IMR-90 (cell line): ENCODE measurements at regions not wholly inside any gene's neighbourhood (a gene's known extent, or its start where the extent isn't known, plus 50 kb on each side); places are given as distances from the start of the nearest gene placed in this dataset.

Experiments used
- ATAC-seq: fragments of 200-7000 bp; cut with Tn5 transposase; 2 replicates; pipeline ENCODE4 v1.9.1; 2020; ENCODE audit warnings: low read depth, mild to moderate bottlenecking, moderate library complexity
- BruUV-seq: library from RNA; stranded (reverse); fragments of 400-500 nt; replicated peaks from 2 replicates; lab custom pipeline; 2021; lab: Mats Ljungman, UMichigan
- CTCF ChIA-PET: fragments of 300-600 bp; formaldehyde crosslinking; extraction: SDS; loops from one replicate; lab custom pipeline; 2021; ENCODE audit warnings: antibody characterized with exemption; lab: Yijun Ruan, JAX
- POLR2A ChIA-PET: fragments of 300-600 bp; sonication (Branson Sonifier 250); formaldehyde crosslinking; loops from one replicate; lab custom pipeline; 2022; ENCODE audit warnings: antibody characterized with exemption; ENCODE audit not compliant: unreplicated experiment; lab: Charles Lee
- DNase-seq: peaks from one replicate; pipeline ENCODE4 v3.0.0; 2013
- H2AFZ ChIP-seq: replicated peaks from 2 replicates; pipeline ENCODE3; 2013; ENCODE audit warnings: low read length, mild to moderate bottlenecking; ENCODE audit not compliant: poor library complexity
- H2AK5ac ChIP-seq: 2 replicates; pipeline ENCODE4 v1.6.1; 2013; ENCODE audit warnings: low read depth, low read length, inconsistent platforms
- H2AK9ac ChIP-seq: replicated peaks from 2 replicates; pipeline ENCODE3; 2013; ENCODE audit warnings: mild to moderate bottlenecking, low read depth, low read length, moderate library complexity; ENCODE audit not compliant: poor library complexity
- H2BK120ac ChIP-seq: 2 replicates; pipeline ENCODE4 v1.6.1; 2013; ENCODE audit warnings: low read depth, low read length, inconsistent platforms
- H2BK15ac ChIP-seq: 3 replicates; pipeline ENCODE4 v1.6.1; 2013; ENCODE audit warnings: low read depth, low read length, inconsistent platforms
- H2BK20ac ChIP-seq: 2 replicates; pipeline ENCODE4 v1.6.1; 2013; ENCODE audit warnings: low read depth, mild to moderate bottlenecking, inconsistent platforms, low read length, moderate library complexity
- H2BK5ac ChIP-seq: 2 replicates; pipeline ENCODE4 v1.6.1; 2013; ENCODE audit warnings: mild to moderate bottlenecking, low read depth, low read length, inconsistent platforms; ENCODE audit not compliant: poor library complexity, severe bottlenecking
- H3K14ac ChIP-seq: replicated peaks from 2 replicates; pipeline ENCODE4 v1.6.1; 2013; ENCODE audit warnings: low read depth, low read length, inconsistent platforms
- H3K18ac ChIP-seq: 2 replicates; pipeline ENCODE4 v1.6.1; 2013; ENCODE audit warnings: low read depth, low read length, control low read depth
- H3K23ac ChIP-seq: 2 replicates; pipeline ENCODE4 v1.6.1; 2013; ENCODE audit warnings: low read depth, low read length, inconsistent platforms
- H3K27ac ChIP-seq: 2 replicates; pipeline ENCODE4 v1.5.1; 2013; ENCODE audit warnings: mild to moderate bottlenecking, control low read depth, low read length; ENCODE audit not compliant: insufficient read depth
- H3K27me3 ChIP-seq: 2 replicates; pipeline ENCODE4 v1.6.1; 2013; ENCODE audit warnings: low read length; ENCODE audit not compliant: control insufficient read depth, insufficient read depth
- H3K36me3 ChIP-seq: 2 replicates; pipeline ENCODE4 v1.6.1; 2013; ENCODE audit warnings: low read length, mixed read lengths; ENCODE audit not compliant: control insufficient read depth, insufficient read depth
- H3K4ac ChIP-seq: 2 replicates; pipeline ENCODE4 v1.6.1; 2013; ENCODE audit warnings: low read depth, low read length, inconsistent platforms
- H3K4me1 ChIP-seq: 2 replicates; pipeline ENCODE4 v1.6.1; 2013; ENCODE audit warnings: low read length, mixed read lengths; ENCODE audit not compliant: control insufficient read depth, insufficient read depth
- H3K4me2 ChIP-seq: 2 replicates; pipeline ENCODE4 v1.6.1; 2013; ENCODE audit warnings: low read depth, mild to moderate bottlenecking, control low read depth, low read length, moderate library complexity
- H3K4me3 ChIP-seq: 2 replicates; pipeline ENCODE4 v1.5.1; 2013; ENCODE audit warnings: low read depth, mild to moderate bottlenecking, control low read depth, low read length, moderate library complexity; ENCODE audit not compliant: insufficient read depth
- H3K56ac ChIP-seq: 2 replicates; pipeline ENCODE4 v1.6.1; 2013; ENCODE audit warnings: low read length, inconsistent platforms; ENCODE audit not compliant: insufficient read depth; ENCODE audit errors: extremely low read depth
- H3K79me1 ChIP-seq, 2 experiments: 2 replicates each; pipeline ENCODE4 v1.6.1; 2013; ENCODE audit warnings: low read length in 2 of 2, inconsistent platforms in 1 of 2, low read depth in 1 of 2
- H3K9ac ChIP-seq: 2 replicates; pipeline ENCODE4 v1.6.1; 2013; ENCODE audit warnings: low read depth, low read length, control low read depth
- H3K9me1 ChIP-seq: 2 replicates; pipeline ENCODE4 v1.6.1; 2013; ENCODE audit warnings: low read length, inconsistent platforms; ENCODE audit not compliant: insufficient read depth
- H3K9me3 ChIP-seq: 2 replicates; pipeline ENCODE4 v1.6.1; 2013; ENCODE audit warnings: low read length; ENCODE audit not compliant: control insufficient read depth, insufficient read depth
- H4K20me1 ChIP-seq: 2 replicates; pipeline ENCODE4 v1.6.1; 2013; ENCODE audit warnings: low read length, inconsistent platforms; ENCODE audit not compliant: insufficient read depth
- H4K5ac ChIP-seq: 2 replicates; pipeline ENCODE4 v1.6.1; 2013; ENCODE audit warnings: mild to moderate bottlenecking, low read depth, low read length, control low read depth
- H4K8ac ChIP-seq, 2 experiments: 2 replicates each; pipeline ENCODE4 v1.6.1; 2013; ENCODE audit warnings: low read depth in 2 of 2, low read length in 2 of 2, control low read depth in 1 of 2, inconsistent platforms in 1 of 2
- H4K91ac ChIP-seq: 2 replicates; pipeline ENCODE4 v1.6.1; 2013; ENCODE audit warnings: low read depth, low read length, inconsistent platforms; ENCODE audit not compliant: insufficient read depth
- BHLHE40 ChIP-seq: fragments of 150-350 bp; IDR thresholded peaks from 2 replicates; pipeline ENCODE4 v1.6.1; 2016; ENCODE audit warnings: mild to moderate bottlenecking, low read depth, low read length
- CEBPB ChIP-seq: IDR thresholded peaks from 2 replicates; pipeline ENCODE4 v1.6.1; 2012; ENCODE audit warnings: low read depth, low read length, improper control_type of control experiment
- CHD1 ChIP-seq: IDR thresholded peaks from 2 replicates; pipeline ENCODE4 v1.6.1; 2012; ENCODE audit warnings: low read depth, low read length, improper control_type of control experiment
- CTCF ChIP-seq: conservative IDR thresholded peaks from 2 replicates; pipeline ENCODE4 v1.5.1; 2012; ENCODE audit warnings: mild to moderate bottlenecking, low read depth, low read length, improper control_type of control experiment
- ELK1 ChIP-seq: fragments of 150-350 bp; IDR thresholded peaks from 2 replicates; pipeline ENCODE4 v1.6.1; 2016; ENCODE audit warnings: low read depth, mild to moderate bottlenecking, low read length, moderate library complexity, borderline replicate concordance
- FOS ChIP-seq: fragments of 150-350 bp; IDR thresholded peaks from 2 replicates; pipeline ENCODE4 v1.6.1; 2016; ENCODE audit warnings: low read depth, low read length
- MAFK ChIP-seq: IDR thresholded peaks from 2 replicates; pipeline ENCODE4 v1.6.1; 2012; ENCODE audit warnings: low read depth, low read length, improper control_type of control experiment
- MAZ ChIP-seq: IDR thresholded peaks from 2 replicates; pipeline ENCODE4 v1.6.1; 2012; ENCODE audit warnings: low read depth, mild to moderate bottlenecking, low read length, improper control_type of control experiment, moderate library complexity, borderline replicate concordance
- MXI1 ChIP-seq: IDR thresholded peaks from 2 replicates; pipeline ENCODE4 v1.6.1; 2012; ENCODE audit warnings: low read depth, mild to moderate bottlenecking, low read length, moderate library complexity, borderline replicate concordance
- NFE2L2 ChIP-seq: fragments of 150-350 bp; IDR thresholded peaks from 2 replicates; pipeline ENCODE4 v1.6.1; 2016; ENCODE audit warnings: low read depth, mild to moderate bottlenecking, low read length
- POLR2A ChIP-seq: IDR thresholded peaks from 2 replicates; pipeline ENCODE4 v1.6.1; 2012; ENCODE audit warnings: mild to moderate bottlenecking, low read depth, low read length
- RAD21 ChIP-seq: IDR thresholded peaks from 2 replicates; pipeline ENCODE4 v1.6.1; 2012; ENCODE audit warnings: low read length, improper control_type of control experiment
- RCOR1 ChIP-seq: IDR thresholded peaks from 2 replicates; pipeline ENCODE4 v1.6.1; 2012; ENCODE audit warnings: mild to moderate bottlenecking, low read length, improper control_type of control experiment; ENCODE audit not compliant: insufficient replicate concordance
- SMC3 ChIP-seq: fragments of 150-350 bp; IDR thresholded peaks from 2 replicates; pipeline ENCODE4 v1.6.1; 2016; ENCODE audit warnings: low read depth, mild to moderate bottlenecking, antibody characterized with exemption, low read length, moderate library complexity
- USF2 ChIP-seq: fragments of 150-350 bp; IDR thresholded peaks from 2 replicates; pipeline ENCODE4 v1.6.1; 2017; ENCODE audit warnings: mild to moderate bottlenecking, antibody characterized with exemption, low read length, low read depth
- WGBS, 2 experiments: methylation state at CpG; one replicate each; pipeline versions ENCODE4 v1.1.5 to v1.1.7; 2013; ENCODE audit warnings: missing lambda C conversion rate in 2 of 2; ENCODE audit not compliant: insufficient read length in 1 of 2; ENCODE audit errors: extremely low coverage in 2 of 2; 5-methylcytosine and 5-hydroxymethylcytosine counted together
- dilution Hi-C: fragments of 300-500 bp; cut with HindIII; formaldehyde crosslinking; loops from one replicate; pipeline ENCODE4 v1.14.3; 2018; ENCODE audit warnings: low sequenced_read_pairs; ENCODE audit not compliant: unreplicated experiment
- in situ Hi-C: fragments of 300-500 bp; cut with MboI; formaldehyde crosslinking; loops from 3 replicates; pipeline ENCODE4 v1.14.3; 2019; ENCODE audit warnings: low sequenced_read_pairs, inconsistent platforms, mixed read lengths
- intact Hi-C: fragments of 100-400 bp; cut with micrococcal nuclease; formaldehyde crosslinking; loops from 2 replicates; pipeline ENCODE4 v1.10.0; 2022

- Histone ChIP-seq H3K4ac (no peak overlapping the region), H3K4me2 (no peak overlapping the region), H2BK5ac (no peak overlapping the region), H3K27me3 (peaks cover 5% of the 10 kb centered on the region), H3K14ac (no peak overlapping the region), H3K79me1 (no peaks in the 10 kb centered on the region), H3K9ac (no peak overlapping the region), H2BK20ac (no peak overlapping the region), H3K4me3 (no peak overlapping the region), H4K20me1 (no peaks in the 10 kb centered on the region), H3K9me1 (no peaks in the 10 kb centered on the region), H3K27ac (no peak overlapping the region), H3K23ac (no peak overlapping the region), H2AK9ac (no peak overlapping the region), H4K5ac (no peak overlapping the region), H2AK5ac (no peak overlapping the region), H3K4me1 (no peaks in the 10 kb centered on the region), H2BK120ac (no peak overlapping the region), H4K91ac (no peak overlapping the region), H3K9me3 (no peaks in the 10 kb centered on the region), H2AFZ (no peak overlapping the region), H2BK15ac (no peak overlapping the region), H3K18ac (no peak overlapping the region), H3K36me3 (no peaks in the 10 kb centered on the region), H4K8ac (no peak overlapping the region), H3K56ac (no peak overlapping the region)
- intact Hi-C loops (no loop called here), in situ Hi-C loops (no loop called here), dilution Hi-C loops (no loop called here)
- no TSS peak for BruUV-seq
- TF ChIP-seq POLR2A = no peak
- no peak for TF ChIP-seq CTCF
- no peak for TF ChIP-seq CEBPB
- TF ChIP-seq FOS = no peak
- TF ChIP-seq RCOR1 = no peak
- no peak for TF ChIP-seq ELK1
- TF ChIP-seq MAFK = no peak
- TF ChIP-seq USF2 = no peak
- no peak for TF ChIP-seq CHD1
- no peak for TF ChIP-seq RAD21
- TF ChIP-seq MXI1 = no peak
- TF ChIP-seq NFE2L2 = no peak
- no peak for TF ChIP-seq SMC3
- TF ChIP-seq BHLHE40 = no peak
- TF ChIP-seq MAZ = no peak
- ATAC-seq (no peak), DNase-seq (no peak)
- no CpG with 5 or more reads among the region's 2 CpGs for WGBS, 2 experiments
- POLR2A ChIA-PET = no interaction called here
- CTCF ChIA-PET = no interaction called here
Observed at GRCh38 chr2:118755384-118755783, 92.1 kb downstream of the EN1 start.
